Epithelial cell of proximal tubule (primary cell): ENCODE measurements at regions not wholly inside any gene's neighbourhood (a gene's known extent, or its start where the extent isn't known, plus 50 kb on each side); places are given as distances from the start of the nearest gene placed in this dataset.

Source experiments
- DNase-seq: peaks from one replicate; pipeline ENCODE4 v3.0.0-alpha.2; 2011; ENCODE audit warnings: low read depth
- H3K4me3 ChIP-seq: 2 replicates; pipeline ENCODE4 v1.5.1; 2011; ENCODE audit warnings: low read depth, mild to moderate bottlenecking, low read length
- CTCF ChIP-seq: conservative IDR thresholded peaks from 2 replicates; pipeline ENCODE4 v1.5.1; 2012; ENCODE audit warnings: low read depth, mild to moderate bottlenecking, low read length

- DNase-seq = no peak
- TF ChIP-seq CTCF = no peak
- H3K4me3 ChIP-seq = no peak overlapping the region
These were observed 253.8 kb upstream of the GBE1 start for GRCh38 chr3:82015241-82015640.

GRCh38 chr3:82012775-82013174, 251.3 kb upstream of the GBE1 start:
- no peak for DNase-seq
- TF ChIP-seq CTCF = peak; percentile 52
- no peak overlapping the region for H3K4me3 ChIP-seq

- H3K4me3 ChIP-seq = no peak overlapping the region
- no peak for DNase-seq
- no peak for TF ChIP-seq CTCF
These were observed 249.9 kb upstream of the GBE1 start for GRCh38 chr3:82011336-82011735.

- TF ChIP-seq CTCF = no peak
- no peak for DNase-seq
- H3K4me3 ChIP-seq = no peak overlapping the region
These were observed 243.8 kb upstream of the GBE1 start for GRCh38 chr3:82005266-82005665.

- no peak overlapping the region for H3K4me3 ChIP-seq
- DNase-seq = no peak
- TF ChIP-seq CTCF = no peak
These were observed 242.8 kb upstream of the GBE1 start for GRCh38 chr3:82004266-82004665.

- no peak for DNase-seq
- TF ChIP-seq CTCF = no peak
- H3K4me3 ChIP-seq = no peak overlapping the region
These were observed 241.7 kb upstream of the GBE1 start for GRCh38 chr3:82002986-82003642.

GRCh38 chr3:82002491-82002890, 241.0 kb upstream of the GBE1 start:
- H3K4me3 ChIP-seq = no peak overlapping the region
- TF ChIP-seq CTCF = no peak
- DNase-seq = no peak
